GM21360 (cell line): ENCODE measurements at regions not wholly inside any gene's neighbourhood (a gene's known extent, or its start where the extent isn't known, plus 50 kb on each side); places are given as distances from the start of the nearest gene placed in this dataset.

ENCODE experiments used
- ATAC-seq: cut with Tn5 transposase; IDR thresholded peaks from one replicate; pipeline ENCODE4 v1.9.1; 2021; ENCODE audit warnings: mild to moderate bottlenecking, moderate library complexity; ENCODE audit not compliant: unreplicated experiment

- no peak for ATAC-seq
Observed at GRCh38 chr5:32984851-32985610, 273.9 kb downstream of the NPR3 start.

- no peak for ATAC-seq
Observed at GRCh38 chr5:32989815-32990214, 278.7 kb downstream of the NPR3 start.

- no peak for ATAC-seq
Observed at GRCh38 chr5:32990593-32991420, 279.7 kb downstream of the NPR3 start.

- ATAC-seq, result no peak
Observed at GRCh38 chr5:32991421-32991815, 280.3 kb downstream of the NPR3 start.

GRCh38 chr5:32996336-32996735 lies 285.2 kb downstream of the NPR3 start:
- no peak for ATAC-seq

- no peak for ATAC-seq
Observed at GRCh38 chr5:33008751-33009418, 297.8 kb downstream of the NPR3 start.

- no peak for ATAC-seq
Observed at GRCh38 chr5:33010846-33011245, 299.7 kb downstream of the NPR3 start.

GRCh38 chr5:33011801-33012200 lies 300.7 kb downstream of the NPR3 start:
- no peak for ATAC-seq

GRCh38 chr5:33023649-33024048 lies 312.5 kb downstream of the NPR3 start:
- ATAC-seq, result no peak

GRCh38 chr5:33032271-33033070 lies 321.4 kb downstream of the NPR3 start:
- no peak for ATAC-seq

- ATAC-seq, result no peak
Observed at GRCh38 chr5:33033516-33033915, 322.4 kb downstream of the NPR3 start.

GRCh38 chr5:33034777-33035176 lies 323.7 kb downstream of the NPR3 start:
- ATAC-seq, result no peak

- no peak for ATAC-seq
Observed at GRCh38 chr5:33035851-33036527, 324.9 kb downstream of the NPR3 start.

- ATAC-seq, result no peak
Observed at GRCh38 chr5:33037076-33037475, 326.0 kb downstream of the NPR3 start.

GRCh38 chr5:33041586-33041985 lies 330.5 kb downstream of the NPR3 start:
- no peak for ATAC-seq

GRCh38 chr5:33043343-33043997 lies 332.3 kb downstream of the NPR3 start:
- ATAC-seq, result no peak

GRCh38 chr5:33046091-33046490 lies 335.0 kb downstream of the NPR3 start:
- ATAC-seq, result no peak

- no peak for ATAC-seq
Observed at GRCh38 chr5:33048315-33048714, 337.2 kb downstream of the NPR3 start.

GRCh38 chr5:33049298-33049697 lies 338.2 kb downstream of the NPR3 start:
- no peak for ATAC-seq

- no peak for ATAC-seq
Observed at GRCh38 chr5:33049842-33050241, 338.7 kb downstream of the NPR3 start.
